ENCODE measurements at regions not wholly inside any gene's neighbourhood (a gene's known extent, or its start where the extent isn't known, plus 50 kb on each side); places are given as distances from the start of the nearest gene placed in this dataset.

- peaks cover 16% of the 10 kb centered on the region for H3K9me3 ChIP-seq (ENCODE audit: control insufficient read depth, insufficient read depth, low read length)
- no peak overlapping the region for H2BK120ac ChIP-seq (ENCODE audit: low read depth, low read length)
- no peak overlapping the region for H4K91ac ChIP-seq (ENCODE audit: insufficient read depth, low read depth, low read length)
- no peaks in the 10 kb centered on the region for H3K4me1 ChIP-seq (ENCODE audit: control insufficient read depth, insufficient read depth, low read length)
- DNase-seq (no peak), ATAC-seq (ENCODE audit: low read depth) (no peak)
- POLR2A ChIA-PET (ENCODE audit: unreplicated experiment): no interaction called here
- H3K27ac ChIP-seq (ENCODE audit: insufficient read depth, low read length): no peak overlapping the region
- intact Hi-C loops (cut with micrococcal nuclease) (no loop called here), dilution Hi-C loops (cut with HindIII; ENCODE audit: low sequenced_read_pairs, unreplicated experiment) (no loop called here), in situ Hi-C loops (cut with MboI; ENCODE audit: low sequenced_read_pairs) (no loop called here)
- H3K36me3 ChIP-seq (ENCODE audit: control insufficient read depth, insufficient read depth, low read length): no peaks in the 10 kb centered on the region
- no peak overlapping the region for H3K14ac ChIP-seq (replicated peaks; ENCODE audit: low read depth, low read length)
- H3K79me1 ChIP-seq (ENCODE audit: low read depth in 1 of 2, low read length in 2 of 2): no peaks in the 10 kb centered on the region
- H4K5ac ChIP-seq (ENCODE audit: low read depth, low read length): no peak overlapping the region
- H2BK20ac ChIP-seq (ENCODE audit: low read depth, low read length): no peak overlapping the region
- TF ChIP-seq USF2 (IDR thresholded peaks at IDR 0.05; ENCODE audit: low read depth, low read length) (no peak), CHD1 (IDR thresholded peaks at IDR 0.05; ENCODE audit: low read depth, low read length) (no peak), RCOR1 (IDR thresholded peaks at IDR 0.05; ENCODE audit: insufficient replicate concordance, low read length) (no peak), FOS (IDR thresholded peaks at IDR 0.05; ENCODE audit: low read depth, low read length) (no peak), MAZ (IDR thresholded peaks at IDR 0.05; ENCODE audit: borderline replicate concordance, low read depth, low read length) (no peak), NFE2L2 (IDR thresholded peaks at IDR 0.05; ENCODE audit: low read depth, low read length) (no peak), SMC3 (IDR thresholded peaks at IDR 0.05; ENCODE audit: low read depth, low read length) (no peak), CEBPB (IDR thresholded peaks at IDR 0.05; ENCODE audit: low read depth, low read length) (no peak), MAFK (IDR thresholded peaks at IDR 0.05; ENCODE audit: low read depth, low read length) (no peak), MXI1 (IDR thresholded peaks at IDR 0.05; ENCODE audit: borderline replicate concordance, low read depth, low read length) (no peak), BHLHE40 (IDR thresholded peaks at IDR 0.05; ENCODE audit: low read depth, low read length) (no peak), RFX5 (IDR thresholded peaks at IDR 0.05; ENCODE audit: low read depth, low read length) (no peak), RAD21 (IDR thresholded peaks at IDR 0.05; ENCODE audit: low read length) (no peak), POLR2A (IDR thresholded peaks at IDR 0.05; ENCODE audit: low read depth, low read length) (no peak), CTCF (conservative IDR thresholded peaks at IDR 0.05; ENCODE audit: low read depth, low read length) (no peak)
- TF ChIP-seq, protein P1, sequence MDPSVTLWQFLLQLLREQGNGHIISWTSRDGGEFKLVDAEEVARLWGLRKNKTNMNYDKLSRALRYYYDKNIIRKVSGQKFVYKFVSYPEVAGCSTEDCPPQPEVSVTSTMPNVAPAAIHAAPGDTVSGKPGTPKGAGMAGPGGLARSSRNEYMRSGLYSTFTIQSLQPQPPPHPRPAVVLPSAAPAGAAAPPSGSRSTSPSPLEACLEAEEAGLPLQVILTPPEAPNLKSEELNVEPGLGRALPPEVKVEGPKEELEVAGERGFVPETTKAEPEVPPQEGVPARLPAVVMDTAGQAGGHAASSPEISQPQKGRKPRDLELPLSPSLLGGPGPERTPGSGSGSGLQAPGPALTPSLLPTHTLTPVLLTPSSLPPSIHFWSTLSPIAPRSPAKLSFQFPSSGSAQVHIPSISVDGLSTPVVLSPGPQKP (IDR thresholded peaks at IDR 0.05; ENCODE audit: borderline replicate concordance, low read depth, low read length): no peak
- CTCF ChIA-PET: no interaction called here
- H3K56ac ChIP-seq (ENCODE audit: extremely low read depth, insufficient read depth, low read length): no peak overlapping the region
- H3K18ac ChIP-seq (ENCODE audit: low read depth, low read length): no peak overlapping the region
- H3K9me1 ChIP-seq (ENCODE audit: insufficient read depth, low read length): no peaks in the 10 kb centered on the region
- H3K9ac ChIP-seq (ENCODE audit: low read depth, low read length): no peak overlapping the region
- H3K4me2 ChIP-seq (ENCODE audit: low read depth, low read length): no peak overlapping the region
- no peak overlapping the region for H3K4me3 ChIP-seq (ENCODE audit: insufficient read depth, low read depth, low read length)
- H2AFZ ChIP-seq (replicated peaks; ENCODE audit: low read length, poor library complexity): no peak overlapping the region
- H3K27me3 ChIP-seq (ENCODE audit: control insufficient read depth, insufficient read depth, low read length): no peaks in the 10 kb centered on the region
- no peak overlapping the region for H4K8ac ChIP-seq (ENCODE audit: low read depth in 2 of 2, low read length in 2 of 2)
- no peak overlapping the region for H2AK9ac ChIP-seq (replicated peaks; ENCODE audit: low read depth, low read length, poor library complexity)
- no peak overlapping the region for H2BK5ac ChIP-seq (ENCODE audit: low read depth, low read length, poor library complexity, severe bottlenecking)
- H2AK5ac ChIP-seq (ENCODE audit: low read depth, low read length): no peak overlapping the region
- no TSS peak for BruUV-seq (replicated peaks)
- WGBS, 2 experiments (ENCODE audit: extremely low coverage in 2 of 2, insufficient read length in 1 of 2): no CpG with 5 or more reads among the region's 5 CpGs
- H4K20me1 ChIP-seq (ENCODE audit: insufficient read depth, low read length): no peaks in the 10 kb centered on the region
- H3K4ac ChIP-seq (ENCODE audit: low read depth, low read length): no peak overlapping the region
- H3K23ac ChIP-seq (ENCODE audit: low read depth, low read length): no peak overlapping the region
- no peak overlapping the region for H2BK15ac ChIP-seq (ENCODE audit: low read depth, low read length)
These were observed 416.3 kb upstream of the PHF14 start for GRCh38 chr7:10557375-10557774.

All from IMR-90 (cell line).